GM23248 (cell line): ENCODE measurements at regions not wholly inside any gene's neighbourhood (a gene's known extent, or its start where the extent isn't known, plus 50 kb on each side); places are given as distances from the start of the nearest gene placed in this dataset.

Source experiments
- DNase-seq: peaks from one replicate; pipeline ENCODE4 v3.0.0-alpha.2; 2015
- H2AFZ ChIP-seq: fragments of 200-600 bp; sonication (generic); 2 replicates; pipeline ENCODE4 v1.6.1; 2016; ENCODE audit warnings: antibody characterized with exemption
- H3F3A ChIP-seq: fragments of 200-600 bp; sonication (generic); 2 replicates; pipeline ENCODE4 v1.6.1; 2016; ENCODE audit warnings: mild to moderate bottlenecking, antibody characterized with exemption, mixed run types; ENCODE audit not compliant: insufficient read depth
- H3K27ac ChIP-seq: fragments of 200-600 bp; sonication (generic); 2 replicates; pipeline ENCODE4 v1.5.1; 2016; ENCODE audit warnings: mild to moderate bottlenecking
- H3K27me3 ChIP-seq: fragments of 200-600 bp; sonication (generic); replicated peaks from 2 replicates; pipeline ENCODE4 v1.6.1; 2016; ENCODE audit warnings: mild to moderate bottlenecking; ENCODE audit not compliant: insufficient read depth
- H3K36me3 ChIP-seq: fragments of 200-600 bp; sonication (generic); 2 replicates; pipeline ENCODE4 v1.6.1; 2016; ENCODE audit warnings: low read depth, mild to moderate bottlenecking
- H3K4me1 ChIP-seq: fragments of 200-600 bp; sonication (generic); 2 replicates; pipeline ENCODE4 v1.6.1; 2016; ENCODE audit warnings: mild to moderate bottlenecking; ENCODE audit not compliant: insufficient read depth
- H3K4me2 ChIP-seq: fragments of 200-600 bp; sonication (generic); one replicate; pipeline ENCODE4 v1.6.1; 2016; ENCODE audit warnings: mild to moderate bottlenecking; ENCODE audit not compliant: unreplicated experiment
- H3K4me3 ChIP-seq: fragments of 200-600 bp; sonication (generic); 2 replicates; pipeline ENCODE4 v1.5.1; 2016; ENCODE audit warnings: mild to moderate bottlenecking
- H3K79me2 ChIP-seq: fragments of 200-600 bp; sonication (generic); 2 replicates; pipeline ENCODE4 v1.6.1; 2016; ENCODE audit warnings: mild to moderate bottlenecking; ENCODE audit not compliant: insufficient read depth
- H3K9ac ChIP-seq: fragments of 200-600 bp; sonication (generic); 2 replicates; pipeline ENCODE4 v1.6.1; 2016; ENCODE audit warnings: mild to moderate bottlenecking
- H3K9me2 ChIP-seq: fragments of 200-600 bp; sonication (generic); 2 replicates; pipeline ENCODE4 v1.6.1; 2016; ENCODE audit warnings: mixed run types, mild to moderate bottlenecking, moderate library complexity; ENCODE audit not compliant: insufficient read depth
- H3K9me3 ChIP-seq: fragments of 200-600 bp; sonication (generic); one replicate; pipeline ENCODE4 v1.6.1; 2017; ENCODE audit warnings: low read depth
- H4K20me1 ChIP-seq: fragments of 200-600 bp; sonication (generic); 2 replicates; pipeline ENCODE4 v1.6.0; 2016; ENCODE audit not compliant: insufficient read depth
- EZH2 ChIP-seq: fragments of 200-600 bp; sonication (generic); IDR thresholded peaks from 2 replicates; pipeline ENCODE4 v1.6.1; 2018; ENCODE audit warnings: antibody characterized with exemption, mild to moderate bottlenecking; ENCODE audit not compliant: insufficient read depth, poor library complexity, severe bottlenecking
- EZH2phosphoT487 ChIP-seq: fragments of 200-600 bp; sonication (generic); IDR thresholded peaks from 2 replicates; pipeline ENCODE4 v1.6.1; 2018; ENCODE audit warnings: antibody characterized with exemption, moderate library complexity, mild to moderate bottlenecking, low read depth; ENCODE audit not compliant: insufficient read depth
- WGBS, 2 experiments: methylation state at CpG; one replicate each; pipeline ENCODE4 v1.1.6; 2015 to 2017; ENCODE audit warnings: low lambda C conversion rate in 2 of 2, low coverage in 1 of 2; ENCODE audit errors: missing lambda C conversion rate in 2 of 2; 5-methylcytosine and 5-hydroxymethylcytosine counted together
- in situ Hi-C: fragments of 300-500 bp; cut with MboI; formaldehyde crosslinking; loops from 2 replicates; pipeline ENCODE4 v1.15.0; 2020

- no peak overlapping the region for H3K9ac ChIP-seq
- no peak overlapping the region for H3K4me3 ChIP-seq
- H2AFZ ChIP-seq: no peak overlapping the region
- H3K79me2 ChIP-seq: no peaks in the 10 kb centered on the region
- in situ Hi-C loops: no loop called here
- no peak for TF ChIP-seq EZH2phosphoT487
- TF ChIP-seq EZH2: no peak
- no peaks in the 10 kb centered on the region for H4K20me1 ChIP-seq
- H3K9me3 ChIP-seq: no peaks in the 10 kb centered on the region
- peaks cover 11% of the 10 kb centered on the region for H3K4me1 ChIP-seq
- no peaks in the 10 kb centered on the region for H3K36me3 ChIP-seq
- no peaks in the 10 kb centered on the region for H3K9me2 ChIP-seq
- H3K27me3 ChIP-seq: no peaks in the 10 kb centered on the region
- H3K27ac ChIP-seq: no peak overlapping the region
- no peak overlapping the region for H3K4me2 ChIP-seq
- DNase-seq: no peak
- WGBS, 2 experiments: 77 to 79% methylated on average over 4 of the region's 4 CpGs
- no peaks in the 10 kb centered on the region for H3F3A ChIP-seq
Measured at GRCh38 chr3:22612927-22613326, 590.2 kb upstream of the UBE2E2 start.

DNA sequence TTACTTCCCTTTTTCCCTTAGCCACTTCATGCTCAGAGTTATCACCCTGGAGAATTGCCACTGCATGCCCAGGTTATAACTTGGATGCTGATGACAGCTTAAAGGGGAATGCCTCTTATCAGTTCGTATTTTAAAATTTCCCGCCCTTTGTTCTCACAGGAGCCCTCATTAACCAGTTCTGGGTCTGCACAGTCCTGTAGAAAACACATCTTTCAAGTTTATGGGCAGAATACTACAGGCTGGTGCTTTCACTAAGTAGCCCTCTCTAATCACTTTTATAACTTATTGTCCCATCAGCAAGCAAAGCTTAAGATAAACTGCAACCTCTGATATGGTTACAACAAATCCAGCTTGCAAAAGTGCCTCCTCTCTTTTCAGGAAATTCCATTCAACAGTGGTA is 587.3 kb upstream of the UBE2E2 start:
- Histone ChIP-seq H4K20me1 (no peaks in the 10 kb centered on the region), H3K27ac (no peak overlapping the region), H3K9ac (no peak overlapping the region), H3K36me3 (no peaks in the 10 kb centered on the region), H3K4me2 (no peak overlapping the region), H3K27me3 (no peaks in the 10 kb centered on the region), H3K4me3 (no peak overlapping the region), H3F3A (no peaks in the 10 kb centered on the region), H3K79me2 (no peaks in the 10 kb centered on the region), H3K4me1 (no peaks in the 10 kb centered on the region), H3K9me2 (no peaks in the 10 kb centered on the region), H2AFZ (no peak overlapping the region), H3K9me3 (no peaks in the 10 kb centered on the region)
- DNase-seq: no peak
- TF ChIP-seq EZH2 (no peak), EZH2phosphoT487 (no peak)
- WGBS, 2 experiments: 14 to 16% methylated on average over 2 of the region's 2 CpGs
- in situ Hi-C loops: no loop called here

GRCh38 chr3:22617372-22617771 is 585.8 kb upstream of the UBE2E2 start:
- no peaks in the 10 kb centered on the region for H3K4me1 ChIP-seq
- H2AFZ ChIP-seq: no peak overlapping the region
- H3K9me2 ChIP-seq: no peaks in the 10 kb centered on the region
- H3K36me3 ChIP-seq: no peaks in the 10 kb centered on the region
- no peaks in the 10 kb centered on the region for H3F3A ChIP-seq
- 9 to 15% methylated on average over 1 of the region's 1 CpG for WGBS, 2 experiments
- no peaks in the 10 kb centered on the region for H3K9me3 ChIP-seq
- H4K20me1 ChIP-seq: no peaks in the 10 kb centered on the region
- no peak overlapping the region for H3K9ac ChIP-seq
- in situ Hi-C loops: no loop called here
- no peak overlapping the region for H3K27ac ChIP-seq
- no peak for DNase-seq
- TF ChIP-seq EZH2: no peak
- TF ChIP-seq EZH2phosphoT487: no peak
- no peak overlapping the region for H3K4me2 ChIP-seq
- no peaks in the 10 kb centered on the region for H3K27me3 ChIP-seq
- H3K79me2 ChIP-seq: no peaks in the 10 kb centered on the region
- H3K4me3 ChIP-seq: no peak overlapping the region

GRCh38 chr3:22620498-22620897 is 582.6 kb upstream of the UBE2E2 start:
- no peak overlapping the region for H3K9ac ChIP-seq
- WGBS, 2 experiments: 5 to 10% methylated on average over 1 of the region's 1 CpG
- H3K79me2 ChIP-seq: no peaks in the 10 kb centered on the region
- no peaks in the 10 kb centered on the region for H3K9me2 ChIP-seq
- DNase-seq: no peak
- H3K9me3 ChIP-seq: no peaks in the 10 kb centered on the region
- H2AFZ ChIP-seq: no peak overlapping the region
- in situ Hi-C loops: no loop called here
- H3F3A ChIP-seq: no peaks in the 10 kb centered on the region
- no peaks in the 10 kb centered on the region for H4K20me1 ChIP-seq
- H3K4me3 ChIP-seq: no peak overlapping the region
- TF ChIP-seq EZH2phosphoT487: no peak
- H3K27me3 ChIP-seq: no peaks in the 10 kb centered on the region
- no peaks in the 10 kb centered on the region for H3K4me1 ChIP-seq
- no peaks in the 10 kb centered on the region for H3K36me3 ChIP-seq
- no peak overlapping the region for H3K27ac ChIP-seq
- H3K4me2 ChIP-seq: no peak overlapping the region

GRCh38 chr3:22621205-22621809 is 581.8 kb upstream of the UBE2E2 start:
- no peak overlapping the region for H3K9ac ChIP-seq
- no peaks in the 10 kb centered on the region for H3K9me2 ChIP-seq
- H3K4me2 ChIP-seq: no peak overlapping the region
- H3K27me3 ChIP-seq: no peaks in the 10 kb centered on the region
- H3K36me3 ChIP-seq: no peaks in the 10 kb centered on the region
- DNase-seq: no peak
- H2AFZ ChIP-seq: no peak overlapping the region
- no peak overlapping the region for H3K4me3 ChIP-seq
- no peaks in the 10 kb centered on the region for H3K79me2 ChIP-seq
- WGBS, 2 experiments: 41 to 56% methylated on average over 4 of the region's 4 CpGs
- no peak for TF ChIP-seq EZH2phosphoT487
- no peak for TF ChIP-seq EZH2
- no peaks in the 10 kb centered on the region for H3K4me1 ChIP-seq
- H3K9me3 ChIP-seq: no peaks in the 10 kb centered on the region
- H3F3A ChIP-seq: no peaks in the 10 kb centered on the region
- no peak overlapping the region for H3K27ac ChIP-seq
- in situ Hi-C loops: no loop called here
- H4K20me1 ChIP-seq: no peaks in the 10 kb centered on the region
